Smooth muscle cell (in vitro differentiated cells): ENCODE measurements at regions not wholly inside any gene's neighbourhood (a gene's known extent, or its start where the extent isn't known, plus 50 kb on each side); places are given as distances from the start of the nearest gene placed in this dataset.
A peak's percentile ranks its signal among the peaks of the same experiment; 100 is the strongest.

Experiments
- DNase-seq: peaks from one replicate; lab custom pipeline; 2025; ENCODE audit not compliant: unreplicated experiment; lab: John Stamatoyannopoulos, UW
- H2AFZ ChIP-seq: fragments of 200-600 bp; sonication (generic); 2 replicates; pipeline ENCODE4 v1.6.0; 2016; ENCODE audit warnings: antibody characterized with exemption, low read depth, mild to moderate bottlenecking
- H3F3A ChIP-seq: fragments of 200-600 bp; sonication (generic); 2 replicates; pipeline ENCODE4 v1.6.0; 2017; ENCODE audit warnings: antibody characterized with exemption, low read depth
- H3K27ac ChIP-seq: fragments of 200-600 bp; sonication (generic); 2 replicates; pipeline ENCODE4 v1.5.1; 2016; ENCODE audit warnings: low read depth, mild to moderate bottlenecking
- H3K27me3 ChIP-seq: fragments of 200-600 bp; sonication (generic); 2 replicates; pipeline ENCODE4 v1.6.1; 2016; ENCODE audit warnings: low read depth, mild to moderate bottlenecking
- H3K36me3 ChIP-seq: fragments of 200-600 bp; sonication (generic); 2 replicates; pipeline ENCODE4 v1.5.1; 2016; ENCODE audit warnings: low read depth
- H3K4me1 ChIP-seq: fragments of 200-600 bp; sonication (generic); 2 replicates; pipeline ENCODE4 v1.5.1; 2016; ENCODE audit warnings: low read depth
- H3K4me2 ChIP-seq: fragments of 200-600 bp; sonication (generic); 2 replicates; pipeline ENCODE4 v1.6.0; 2016; ENCODE audit warnings: mild to moderate bottlenecking
- H3K4me3 ChIP-seq: fragments of 200-600 bp; sonication (generic); 2 replicates; pipeline ENCODE4 v1.5.1; 2016; ENCODE audit warnings: mild to moderate bottlenecking
- H3K79me2 ChIP-seq: fragments of 200-600 bp; sonication (generic); 2 replicates; pipeline ENCODE4 v1.6.0; 2016; ENCODE audit warnings: low read depth, mild to moderate bottlenecking
- H3K9ac ChIP-seq: fragments of 200-600 bp; sonication (generic); 2 replicates; pipeline ENCODE4 v1.6.0; 2016; ENCODE audit warnings: low read depth
- H3K9me3 ChIP-seq: fragments of 200-600 bp; sonication (generic); replicated peaks from 2 replicates; pipeline ENCODE4 v1.5.1; 2016; ENCODE audit warnings: low read depth
- H4K20me1 ChIP-seq: fragments of 200-600 bp; sonication (generic); 2 replicates; pipeline ENCODE4 v1.6.0; 2016; ENCODE audit warnings: low read depth
- WGBS: methylation state at CpG from one replicate; pipeline ENCODE4 v1.1.7; 2016; ENCODE audit warnings: low lambda C conversion rate; 5-methylcytosine and 5-hydroxymethylcytosine counted together
- TF ChIP-seq, protein P1 (sequence below): fragments of 200-600 bp; sonication (generic); IDR thresholded peaks from 2 replicates; pipeline ENCODE4 v1.5.1; 2017; ENCODE audit warnings: borderline replicate concordance, mild to moderate bottlenecking, antibody characterized with exemption; ENCODE audit not compliant: insufficient read depth, poor library complexity, severe bottlenecking

DNA sequence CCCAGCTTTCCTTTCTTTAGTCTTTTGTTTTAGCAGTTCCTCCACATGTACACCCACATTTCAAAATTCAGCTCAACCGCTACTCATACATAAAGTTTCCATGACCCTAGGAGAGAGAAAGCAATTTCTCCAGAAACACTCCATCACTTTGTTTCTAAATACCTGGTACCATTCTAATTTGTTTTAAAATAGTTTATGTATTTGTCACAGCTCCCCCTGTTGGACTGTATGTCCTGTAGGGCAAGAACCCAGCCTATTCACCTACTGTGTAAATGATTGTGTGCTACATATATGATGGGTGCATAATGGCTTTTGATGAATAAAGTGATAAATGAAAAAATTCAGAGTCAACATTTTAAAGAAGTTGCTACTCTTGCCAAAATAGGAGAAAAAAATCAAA lies 139.1 kb downstream of the COX7C start:
- H3K4me3 ChIP-seq = no peak overlapping the region
- H4K20me1 ChIP-seq = no peaks in the 10 kb centered on the region
- no peaks in the 10 kb centered on the region for H3F3A ChIP-seq
- no peaks in the 10 kb centered on the region for H3K79me2 ChIP-seq
- peaks cover 10% of the 10 kb centered on the region for H3K4me1 ChIP-seq
- H3K9ac ChIP-seq = no peak overlapping the region
- H3K27me3 ChIP-seq = no peaks in the 10 kb centered on the region
- WGBS = 100% methylated on average over 1 of the region's 1 CpG
- DNase-seq = no peak
- H3K27ac ChIP-seq = no peak overlapping the region
- TF ChIP-seq, protein P1, sequence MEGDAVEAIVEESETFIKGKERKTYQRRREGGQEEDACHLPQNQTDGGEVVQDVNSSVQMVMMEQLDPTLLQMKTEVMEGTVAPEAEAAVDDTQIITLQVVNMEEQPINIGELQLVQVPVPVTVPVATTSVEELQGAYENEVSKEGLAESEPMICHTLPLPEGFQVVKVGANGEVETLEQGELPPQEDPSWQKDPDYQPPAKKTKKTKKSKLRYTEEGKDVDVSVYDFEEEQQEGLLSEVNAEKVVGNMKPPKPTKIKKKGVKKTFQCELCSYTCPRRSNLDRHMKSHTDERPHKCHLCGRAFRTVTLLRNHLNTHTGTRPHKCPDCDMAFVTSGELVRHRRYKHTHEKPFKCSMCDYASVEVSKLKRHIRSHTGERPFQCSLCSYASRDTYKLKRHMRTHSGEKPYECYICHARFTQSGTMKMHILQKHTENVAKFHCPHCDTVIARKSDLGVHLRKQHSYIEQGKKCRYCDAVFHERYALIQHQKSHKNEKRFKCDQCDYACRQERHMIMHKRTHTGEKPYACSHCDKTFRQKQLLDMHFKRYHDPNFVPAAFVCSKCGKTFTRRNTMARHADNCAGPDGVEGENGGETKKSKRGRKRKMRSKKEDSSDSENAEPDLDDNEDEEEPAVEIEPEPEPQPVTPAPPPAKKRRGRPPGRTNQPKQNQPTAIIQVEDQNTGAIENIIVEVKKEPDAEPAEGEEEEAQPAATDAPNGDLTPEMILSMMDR = peak; percentile 15
- no peaks in the 10 kb centered on the region for H3K9me3 ChIP-seq
- no peak overlapping the region for H2AFZ ChIP-seq
- H3K4me2 ChIP-seq = no peak overlapping the region
- H3K36me3 ChIP-seq = no peaks in the 10 kb centered on the region

DNA sequence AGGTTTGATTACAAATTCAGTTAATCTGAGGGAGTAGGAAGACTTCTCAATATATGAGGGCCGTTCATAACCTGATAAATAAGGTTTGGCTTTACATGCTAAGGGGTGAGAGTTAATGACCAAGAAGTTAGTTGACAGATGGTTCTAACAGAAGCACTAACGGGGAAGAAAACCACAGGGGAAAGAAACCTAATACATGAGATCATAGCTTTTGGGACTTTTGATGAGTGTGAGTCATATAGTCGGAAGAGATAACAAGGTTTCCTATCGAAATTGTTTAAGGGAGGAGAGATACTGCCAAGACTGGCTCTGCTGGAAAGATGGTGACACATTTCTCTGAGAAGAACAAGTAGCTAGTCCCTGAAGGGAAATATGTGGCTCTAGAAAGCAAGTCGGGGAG lies 140.1 kb downstream of the COX7C start:
- Histone ChIP-seq H3K4me1 (peaks cover 10% of the 10 kb centered on the region), H3K27ac (peak overlapping the region; percentile 32), H3K36me3 (no peaks in the 10 kb centered on the region), H3K79me2 (no peaks in the 10 kb centered on the region), H3K27me3 (no peaks in the 10 kb centered on the region), H3K4me3 (no peak overlapping the region), H3K4me2 (peak overlapping the region; percentile 58), H4K20me1 (no peaks in the 10 kb centered on the region), H3F3A (no peaks in the 10 kb centered on the region), H2AFZ (peak overlapping the region; percentile 17), H3K9ac (no peak overlapping the region), H3K9me3 (no peaks in the 10 kb centered on the region)
- TF ChIP-seq, protein P1 = no peak
- 11% methylated on average over 5 of the region's 5 CpGs for WGBS
- no peak for DNase-seq

DNA sequence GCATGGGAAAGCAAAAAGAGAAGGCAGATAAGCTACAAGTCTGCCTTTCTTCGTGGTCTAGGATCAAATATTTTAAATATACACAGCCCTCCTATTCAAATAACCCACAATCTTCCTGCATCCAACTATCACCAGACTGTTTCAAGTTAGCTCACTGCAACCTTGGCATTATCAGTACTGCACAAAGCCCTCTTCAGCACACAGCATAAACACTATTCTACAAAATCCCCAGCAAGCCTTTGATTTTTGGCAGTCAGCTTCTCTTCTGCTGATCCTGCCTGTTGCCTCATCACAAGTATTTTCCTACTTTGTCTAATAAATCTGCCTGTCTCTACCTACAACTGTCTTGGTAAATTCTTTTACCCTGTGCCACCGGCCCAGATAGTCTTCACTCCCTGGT lies 142.9 kb downstream of the COX7C start:
- WGBS = 32% methylated on average over 2 of the region's 2 CpGs

DNA sequence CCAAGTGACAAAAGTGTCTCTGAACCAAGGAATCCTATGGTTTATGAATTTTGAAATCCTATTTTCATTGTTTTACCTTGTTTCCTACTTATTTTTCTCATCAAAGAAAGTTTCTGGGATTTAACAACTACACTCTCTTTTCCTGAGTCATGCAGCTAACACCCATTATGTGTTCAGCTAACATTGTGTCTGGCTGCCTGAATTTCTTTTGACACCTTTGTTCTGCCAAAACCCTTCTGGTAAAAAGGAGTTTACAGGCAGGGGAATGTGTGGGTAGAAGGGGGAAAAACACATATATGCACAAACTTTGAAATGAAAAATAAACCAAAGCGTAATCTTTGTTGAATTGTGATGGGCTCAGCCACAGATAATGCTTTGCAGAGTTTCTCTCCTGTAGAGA lies 146.2 kb downstream of the COX7C start:
- H3K4me3 ChIP-seq = no peak overlapping the region
- no peaks in the 10 kb centered on the region for H3F3A ChIP-seq
- H3K4me1 ChIP-seq = peaks cover 6% of the 10 kb centered on the region
- no peak overlapping the region for H3K4me2 ChIP-seq
- no peak for DNase-seq
- no peaks in the 10 kb centered on the region for H3K9me3 ChIP-seq
- no peaks in the 10 kb centered on the region for H3K79me2 ChIP-seq
- TF ChIP-seq, protein P1 = no peak
- H3K36me3 ChIP-seq = no peaks in the 10 kb centered on the region
- H4K20me1 ChIP-seq = no peaks in the 10 kb centered on the region
- WGBS = 89% methylated on average over 1 of the region's 1 CpG
- H3K27ac ChIP-seq = no peak overlapping the region
- H3K27me3 ChIP-seq = no peaks in the 10 kb centered on the region
- no peak overlapping the region for H2AFZ ChIP-seq
- H3K9ac ChIP-seq = no peak overlapping the region

More for the DNA sequence above, 142.9 kb downstream of the COX7C start:
- TF ChIP-seq, protein P1 = no peak
- peak overlapping the region; percentile 63 for H3K4me2 ChIP-seq
- H3K79me2 ChIP-seq = no peaks in the 10 kb centered on the region
- no peak overlapping the region for H3K4me3 ChIP-seq
- peak overlapping the region; percentile 33 for H3K27ac ChIP-seq
- H2AFZ ChIP-seq = no peak overlapping the region
- no peaks in the 10 kb centered on the region for H3K27me3 ChIP-seq
- H3K36me3 ChIP-seq = no peaks in the 10 kb centered on the region
- H3K4me1 ChIP-seq = peaks cover 10% of the 10 kb centered on the region
- H3K9ac ChIP-seq = no peak overlapping the region
- no peak for DNase-seq
- H3K9me3 ChIP-seq = no peaks in the 10 kb centered on the region
- no peaks in the 10 kb centered on the region for H4K20me1 ChIP-seq
- no peaks in the 10 kb centered on the region for H3F3A ChIP-seq
